C1 segment of cervical spinal cord (tissue), 14 donors: ENCODE measurements at regions not wholly inside any gene's neighbourhood (a gene's known extent, or its start where the extent isn't known, plus 50 kb on each side); places are given as distances from the start of the nearest gene placed in this dataset.
A peak's percentile ranks its signal among the peaks of the same experiment; 100 is the strongest.
"Not testable (repeated sequence)": the region's sequence is repeated elsewhere in the genome, so short reads cannot be mapped to it uniquely, and the experiment has no call there.

Source experiments
- DNase-seq, 14 donors: peaks; one replicate each; lab custom pipeline; 2025; lab: John Stamatoyannopoulos, UW

- peak in 1 of 14 donors; percentile 5 for DNase-seq
Measured at GRCh38 chr6:56806368-56806767, 148.5 kb upstream of the BEND6 start.

- DNase-seq, result no peak
Measured at GRCh38 chr6:56804996-56805395, 149.9 kb upstream of the BEND6 start.

- DNase-seq, result no peak
Measured at GRCh38 chr6:56803594-56803993, 151.3 kb upstream of the BEND6 start.

GRCh38 chr6:56802584-56802983 is 152.3 kb upstream of the BEND6 start:
- DNase-seq, result no peak

DNA sequence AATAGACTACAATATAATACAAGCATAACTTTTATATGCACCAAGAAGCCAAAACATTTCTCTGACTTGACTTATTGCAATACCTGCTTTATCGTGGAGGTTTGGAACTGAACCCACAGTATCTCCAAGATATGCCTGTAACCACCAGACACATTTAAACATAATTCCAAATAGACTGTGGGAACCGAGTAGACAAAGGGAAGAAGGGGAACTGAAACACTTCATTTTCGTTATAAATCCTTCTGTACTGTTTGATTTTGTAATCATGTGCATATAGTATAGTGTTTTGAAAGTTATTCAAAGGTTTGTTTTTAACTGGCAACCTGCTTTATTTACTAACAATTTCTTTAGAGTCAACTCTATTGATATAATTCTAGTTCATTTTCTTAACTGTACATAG is 154.9 kb upstream of the BEND6 start:
- DNase-seq, result no peak

DNA sequence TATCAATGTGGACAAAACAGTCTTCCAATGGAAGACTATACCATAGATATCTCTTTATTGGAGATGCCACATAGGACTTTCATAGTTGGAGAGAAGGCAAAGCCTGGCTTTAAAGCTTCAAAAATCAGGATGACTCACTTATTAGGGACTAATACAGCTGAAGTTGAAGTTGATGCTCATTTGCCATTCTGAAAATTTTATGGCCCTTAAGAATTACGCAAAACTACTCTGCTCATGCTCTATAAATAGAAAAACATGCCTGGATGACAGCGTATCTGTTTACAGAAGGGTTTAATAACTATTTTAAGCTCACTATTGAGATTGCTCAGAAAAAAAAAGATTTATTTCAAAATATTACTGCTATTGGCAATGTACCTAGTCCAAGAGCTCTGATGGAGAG is 155.5 kb upstream of the DST start:
- no peak for DNase-seq

DNA sequence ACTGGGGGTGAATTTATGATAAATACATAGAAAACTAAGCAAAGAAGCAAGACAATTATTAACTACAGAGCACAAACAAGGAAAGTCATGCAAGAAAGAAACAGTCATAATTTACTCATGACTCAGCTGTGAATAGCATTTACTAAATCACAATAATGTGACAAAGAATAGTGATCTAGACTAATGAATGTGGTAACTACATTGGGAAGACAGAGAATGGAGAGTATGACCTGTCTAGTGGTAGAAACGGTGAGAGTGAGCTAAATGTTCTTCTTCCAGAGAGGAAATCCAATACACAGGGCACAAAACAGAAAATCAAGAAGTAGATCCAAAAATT is 153.5 kb upstream of the DST start:
- no peak for DNase-seq

GRCh38 chr6:56795466-56796195 is 152.9 kb upstream of the DST start:
- DNase-seq, result no peak

- DNase-seq, result no peak
Measured at GRCh38 chr6:56794421-56794820, 151.7 kb upstream of the DST start.

GRCh38 chr6:56793938-56794337 is 151.2 kb upstream of the DST start:
- no peak for DNase-seq

GRCh38 chr6:56790414-56790813 is 147.7 kb upstream of the DST start:
- DNase-seq, result no peak

DNA sequence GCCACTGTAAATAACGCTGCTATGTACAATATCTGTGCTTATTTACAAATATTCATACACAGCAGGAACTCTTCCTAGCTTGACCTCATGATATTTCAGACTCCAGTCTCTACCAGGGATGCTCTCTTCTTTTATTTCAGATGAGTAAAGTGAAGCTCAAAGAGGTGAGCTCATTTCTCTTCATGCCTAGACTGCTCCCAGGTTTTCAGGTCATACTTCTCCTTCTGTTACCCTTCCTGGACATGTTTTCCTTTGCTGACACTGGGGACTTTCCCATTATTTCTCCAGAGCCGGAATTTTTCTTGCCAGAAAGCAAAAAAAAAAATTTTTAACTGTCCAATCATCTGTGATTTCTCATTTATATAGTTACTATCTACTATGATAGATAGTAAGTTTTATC is 147.2 kb upstream of the DST start:
- no peak for DNase-seq

- no peak for DNase-seq
Measured at GRCh38 chr6:56789342-56789741, 146.7 kb upstream of the DST start.

GRCh38 chr6:56787209-56787608 is 144.5 kb upstream of the DST start:
- no peak for DNase-seq

GRCh38 chr6:56786256-56786655 is 143.6 kb upstream of the DST start:
- no peak for DNase-seq

GRCh38 chr6:56785536-56785935 is 142.8 kb upstream of the DST start:
- DNase-seq, result not testable (repeated sequence)

GRCh38 chr6:56780109-56780508 is 137.4 kb upstream of the DST start:
- DNase-seq, result not testable (repeated sequence)

DNA sequence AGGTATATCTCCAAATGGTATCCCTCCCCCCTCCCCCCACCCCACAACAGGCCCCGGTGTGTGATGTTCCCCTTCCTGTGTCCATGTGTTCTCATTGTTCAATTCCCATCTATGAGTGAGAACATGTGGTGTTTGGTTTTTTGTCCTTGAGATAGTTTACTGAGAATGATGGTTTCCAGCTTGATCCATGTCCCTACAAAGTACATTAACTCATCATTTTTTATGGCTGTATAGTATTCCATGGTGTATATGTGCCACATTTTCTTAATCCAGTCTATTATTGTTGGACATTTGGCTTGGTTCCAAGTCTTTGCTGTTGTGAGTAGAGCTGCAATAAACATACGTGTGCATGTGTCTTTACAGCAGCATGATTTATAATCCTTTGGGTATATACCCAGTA is 135.8 kb upstream of the DST start:
- DNase-seq, result not testable (repeated sequence)

DNA sequence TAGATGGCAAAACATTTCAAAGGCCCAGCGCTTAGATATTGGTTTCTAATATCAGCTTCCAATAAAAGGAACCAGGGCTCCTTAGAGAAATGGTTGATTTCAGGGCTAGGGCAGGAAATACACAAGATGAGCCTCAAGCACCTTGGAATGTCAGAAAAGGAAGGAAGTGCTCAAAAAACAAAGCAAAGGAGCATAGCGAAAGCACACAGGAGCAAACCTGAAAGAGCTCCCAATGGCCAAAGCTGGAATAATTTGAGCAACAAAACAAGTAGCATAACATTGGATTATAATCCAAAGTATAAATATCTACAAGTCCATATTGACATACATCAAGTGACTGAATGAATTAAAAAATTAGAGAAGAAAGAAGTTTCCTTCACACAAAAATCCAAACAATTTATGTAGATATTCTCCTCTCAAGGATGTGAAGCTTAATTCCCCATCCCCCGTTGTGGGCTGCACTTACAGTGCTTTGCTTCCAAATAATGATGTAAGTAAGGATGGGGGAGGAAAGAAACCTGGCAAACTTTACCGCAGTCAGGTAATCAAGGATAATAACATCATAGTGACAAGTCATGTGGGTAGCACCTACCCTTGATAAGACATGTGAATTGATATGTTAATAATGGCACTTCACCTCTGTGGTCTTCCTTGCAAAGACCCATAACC is 132.9 kb upstream of the DST start:
- no peak for DNase-seq

DNA sequence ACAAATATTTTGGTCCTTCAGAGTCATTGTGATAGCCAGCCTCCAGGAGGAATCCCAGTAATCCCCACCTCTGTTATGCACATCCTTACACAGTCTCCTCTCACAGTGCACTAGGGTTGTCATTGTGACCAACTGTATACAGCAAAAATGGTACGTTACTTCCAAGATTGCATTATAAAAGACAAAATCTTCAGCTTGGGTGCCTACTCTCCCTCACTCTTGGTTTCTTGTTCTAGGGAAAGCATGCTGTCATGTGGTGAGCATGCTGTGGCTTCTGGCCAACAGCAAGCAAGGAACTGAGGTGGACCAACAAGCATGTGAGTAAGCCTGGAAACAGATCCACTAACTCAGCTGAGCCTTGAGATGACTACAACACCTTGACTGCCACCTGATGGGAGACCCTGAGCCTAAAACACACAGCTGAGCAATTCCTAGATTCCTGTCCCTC is 130.1 kb upstream of the DST start:
- peak in 3 of 14 donors; percentile 6 to 45 (median 10) for DNase-seq

- DNase-seq, result no peak
Measured at GRCh38 chr6:56771929-56772607, 129.4 kb upstream of the DST start.

GRCh38 chr6:56771189-56771588 is 128.5 kb upstream of the DST start:
- DNase-seq, result no peak

DNA sequence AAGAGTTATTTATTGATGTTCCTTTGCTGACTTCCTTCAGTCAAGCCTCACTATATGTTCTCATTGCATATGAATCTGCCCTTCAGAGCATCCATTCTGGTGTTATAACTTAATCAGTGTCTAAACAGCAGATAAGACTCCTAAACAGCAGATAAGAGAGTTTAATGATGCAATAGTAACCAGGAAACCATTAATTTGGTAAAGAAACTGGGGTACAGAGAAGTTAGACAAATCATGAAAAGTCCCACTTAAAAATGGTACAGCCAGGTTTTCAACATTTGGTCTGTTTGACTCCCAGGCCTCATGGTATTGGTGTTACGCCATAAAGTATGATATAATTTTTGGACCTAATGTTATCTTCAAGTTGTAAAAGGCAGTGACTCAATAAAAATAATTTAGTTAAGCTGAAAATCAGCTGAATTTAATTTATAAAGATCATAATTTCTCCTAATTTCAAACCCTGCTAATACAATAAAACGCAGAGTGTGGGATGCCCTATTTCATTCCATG is 127.4 kb upstream of the DST start:
- no peak for DNase-seq
